GM12874 (cell line): ENCODE measurements at regions not wholly inside any gene's neighbourhood (a gene's known extent, or its start where the extent isn't known, plus 50 kb on each side); places are given as distances from the start of the nearest gene placed in this dataset.

Experiments
- CTCF ChIP-seq: IDR thresholded peaks from 2 replicates; pipeline ENCODE4 v1.5.1; 2011; ENCODE audit warnings: low read depth, mild to moderate bottlenecking, control low read depth, low read length, moderate library complexity; ENCODE audit not compliant: insufficient read depth

GRCh38 chr2:41923156-41923786 is 124.5 kb upstream of the PKDCC start:
- TF ChIP-seq CTCF: no peak

- TF ChIP-seq CTCF: no peak
These were observed 123.8 kb upstream of the PKDCC start for GRCh38 chr2:41924024-41924423.

- TF ChIP-seq CTCF: no peak
These were observed 123.0 kb upstream of the PKDCC start for GRCh38 chr2:41924709-41925408.

GRCh38 chr2:41925712-41926111 is 122.1 kb upstream of the PKDCC start:
- TF ChIP-seq CTCF: no peak

- TF ChIP-seq CTCF: no peak
These were observed 120.9 kb upstream of the PKDCC start for GRCh38 chr2:41926614-41927580.

GRCh38 chr2:41927581-41928264 is 120.1 kb upstream of the PKDCC start:
- no peak for TF ChIP-seq CTCF

- TF ChIP-seq CTCF: no peak
These were observed 119.3 kb upstream of the PKDCC start for GRCh38 chr2:41928526-41928925.
